Liver (tissue), 8 donors: ENCODE measurements at regions not wholly inside any gene's neighbourhood (a gene's known extent, or its start where the extent isn't known, plus 50 kb on each side); places are given as distances from the start of the nearest gene placed in this dataset.

Experiments used
- DNase-seq: peaks from one replicate; pipeline ENCODE4 v3.0.0-alpha.2; 2017; ENCODE audit warnings: low spot score
- H3K27ac ChIP-seq, 2 donors: one replicate each; pipeline ENCODE4 v1.7.0; 2013; ENCODE audit warnings: inconsistent platforms in 2 of 2, low read length in 2 of 2, control low read depth in 1 of 2, low read depth in 1 of 2, mild to moderate bottlenecking in 1 of 2
- H3K27me3 ChIP-seq, 4 donors: one replicate each; pipeline versions ENCODE4 v1.6.1 to v1.7.0; 2013; ENCODE audit warnings: low read length in 3 of 4, inconsistent platforms in 1 of 4, mild to moderate bottlenecking in 1 of 4, moderate library complexity in 1 of 4; ENCODE audit not compliant: control insufficient read depth in 4 of 4, insufficient read depth in 4 of 4
- H3K36me3 ChIP-seq, 4 donors: one replicate each; pipeline versions ENCODE4 v1.6.1 to v1.7.0; 2013; ENCODE audit warnings: low read length in 3 of 4, mild to moderate bottlenecking in 3 of 4, low read depth in 1 of 4, moderate library complexity in 1 of 4; ENCODE audit not compliant: control insufficient read depth in 4 of 4, insufficient read depth in 3 of 4
- H3K4me1 ChIP-seq, 4 donors: one replicate each; pipeline versions ENCODE4 v1.6.1 to v1.7.0; 2013; ENCODE audit warnings: low read length in 3 of 4, mild to moderate bottlenecking in 3 of 4, moderate library complexity in 1 of 4; ENCODE audit not compliant: control insufficient read depth in 4 of 4, insufficient read depth in 4 of 4
- H3K4me3 ChIP-seq, 3 donors: one replicate each; pipeline versions ENCODE4 v1.6.1 to v1.7.0; 2013; ENCODE audit warnings: low read length in 3 of 3, control low read depth in 1 of 3, low read depth in 1 of 3, mild to moderate bottlenecking in 1 of 3
- H3K9ac ChIP-seq, 2 donors: one replicate each; pipeline ENCODE4 v1.7.0; 2013; ENCODE audit warnings: low read length in 2 of 2, mild to moderate bottlenecking in 2 of 2, moderate library complexity in 2 of 2, control low read depth in 1 of 2, low read depth in 1 of 2
- H3K9me3 ChIP-seq, 4 donors: one replicate each; pipeline versions ENCODE4 v1.6.1 to v1.7.0; 2013; ENCODE audit warnings: low read length in 3 of 4; ENCODE audit not compliant: control insufficient read depth in 4 of 4
- ATF3 ChIP-seq: IDR thresholded peaks from 2 replicates; pipeline ENCODE4 v1.6.1; 2016; ENCODE audit warnings: antibody characterized with exemption
- EGR1 ChIP-seq, 2 donors: IDR thresholded peaks; 2 replicates each; pipeline ENCODE4 v1.6.1; 2016 to 2018; ENCODE audit warnings: antibody characterized with exemption in 2 of 2, low read depth in 2 of 2
- FOXA1 ChIP-seq: IDR thresholded peaks from 2 replicates; pipeline ENCODE4 v1.6.1; 2016; ENCODE audit warnings: antibody characterized with exemption
- FOXA2 ChIP-seq: IDR thresholded peaks from 2 replicates; pipeline ENCODE4 v1.6.1; 2016; ENCODE audit warnings: antibody characterized with exemption
- GABPA ChIP-seq, 2 donors: IDR thresholded peaks in 1 of 2; conservative IDR thresholded peaks in 1 of 2; 2 replicates each; pipeline ENCODE4 v1.6.1; 2016; ENCODE audit warnings: antibody characterized with exemption in 2 of 2, mild to moderate bottlenecking in 1 of 2, moderate library complexity in 1 of 2
- HNF4A ChIP-seq, 2 donors: conservative IDR thresholded peaks; 2 replicates each; pipeline ENCODE4 v1.6.1; 2016; ENCODE audit warnings: antibody characterized with exemption in 2 of 2, mild to moderate bottlenecking in 2 of 2
- HNF4G ChIP-seq: IDR thresholded peaks from 2 replicates; pipeline ENCODE4 v1.6.1; 2016; ENCODE audit warnings: antibody characterized with exemption
- JUND ChIP-seq, 2 donors: IDR thresholded peaks; 2 replicates each; pipeline ENCODE4 v1.6.1; 2016; ENCODE audit warnings: antibody characterized with exemption in 2 of 2
- MAX ChIP-seq: IDR thresholded peaks from 2 replicates; pipeline ENCODE4 v1.6.1; 2016; ENCODE audit warnings: antibody characterized with exemption
- NR2F2 ChIP-seq: IDR thresholded peaks from 2 replicates; pipeline ENCODE4 v1.6.1; 2016; ENCODE audit warnings: antibody characterized with exemption
- RAD21 ChIP-seq, 2 donors: IDR thresholded peaks; 2 replicates each; pipeline ENCODE4 v1.6.1; 2016; ENCODE audit warnings: antibody characterized with exemption in 2 of 2, mild to moderate bottlenecking in 2 of 2
- REST ChIP-seq: IDR thresholded peaks from 2 replicates; pipeline ENCODE4 v1.6.1; 2016; ENCODE audit warnings: antibody characterized with exemption, mild to moderate bottlenecking
- RXRA ChIP-seq, 2 donors: IDR thresholded peaks; 2 replicates each; pipeline ENCODE4 v1.6.1; 2017 to 2018; ENCODE audit warnings: antibody characterized with exemption in 2 of 2, mild to moderate bottlenecking in 1 of 2
- SP1 ChIP-seq: IDR thresholded peaks from 2 replicates; pipeline ENCODE4 v1.6.1; 2018; ENCODE audit warnings: antibody characterized with exemption, mild to moderate bottlenecking
- TAF1 ChIP-seq: conservative IDR thresholded peaks from 2 replicates; pipeline ENCODE4 v1.6.1; 2016; ENCODE audit warnings: antibody characterized with exemption, mild to moderate bottlenecking
- YY1 ChIP-seq: IDR thresholded peaks from 2 replicates; pipeline ENCODE4 v1.6.1; 2016; ENCODE audit warnings: antibody characterized with exemption, mild to moderate bottlenecking
- WGBS: extraction: QIAGEN DNeasy Blood & Tissue Kit; methylation state at CpG from one replicate; pipeline ENCODE4 v1.1.7; 2013; 5-methylcytosine and 5-hydroxymethylcytosine counted together
- TF ChIP-seq, protein P1 (sequence below): IDR thresholded peaks from 2 replicates; pipeline ENCODE4 v1.6.1; 2016; ENCODE audit warnings: antibody characterized with exemption
- TF ChIP-seq, protein P2 (sequence below): fragments of 150-350 bp; IDR thresholded peaks from 2 replicates; pipeline ENCODE4 v1.5.1; 2017; ENCODE audit warnings: improper control_type of control experiment, low read depth, low read length; ENCODE audit not compliant: missing input control
- donor health status: healthy.
- donor health status: healthy.
- donor health status: healthy.
- donor health status: healthy.
- donor health status: healthy.

DNA sequence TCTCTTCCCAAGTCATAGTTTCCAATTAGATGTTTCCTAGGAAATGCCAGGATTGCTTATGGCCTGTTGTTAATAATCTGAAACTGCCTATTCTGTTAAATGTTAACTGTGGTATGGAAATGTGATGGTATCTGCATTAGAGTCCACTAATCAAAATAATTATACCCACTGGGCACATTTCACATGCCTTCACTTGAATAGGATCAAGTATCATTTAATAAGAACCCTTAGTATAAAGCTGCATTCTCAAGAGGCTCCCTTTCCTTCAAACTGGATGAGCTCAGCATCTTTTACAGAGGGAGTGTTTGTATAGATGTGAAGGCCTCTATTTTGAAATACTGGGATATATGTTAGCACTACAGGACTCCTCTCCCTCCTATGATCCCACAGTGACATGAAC lies 477.2 kb upstream of the VRK2 start:
- H3K4me3 ChIP-seq, result no peak overlapping the region
- no peaks in the 10 kb centered on the region for H3K9me3 ChIP-seq
- DNase-seq, result no peak
- no peaks in the 10 kb centered on the region for H3K4me1 ChIP-seq
- H3K27me3 ChIP-seq, result no peaks in the 10 kb centered on the region
- no peak overlapping the region for H3K27ac ChIP-seq
- no peaks in the 10 kb centered on the region for H3K36me3 ChIP-seq
- TF ChIP-seq FOXA2, result no peak
- TF ChIP-seq MAX, result no peak
- TF ChIP-seq GABPA (IDR thresholded peaks at IDR 0.05 in 1 of 2, conservative IDR thresholded peaks at IDR 0.05 in 1 of 2), result no peak
- no peak for TF ChIP-seq FOXA1
- no peak for TF ChIP-seq TAF1
- TF ChIP-seq, protein P1, sequence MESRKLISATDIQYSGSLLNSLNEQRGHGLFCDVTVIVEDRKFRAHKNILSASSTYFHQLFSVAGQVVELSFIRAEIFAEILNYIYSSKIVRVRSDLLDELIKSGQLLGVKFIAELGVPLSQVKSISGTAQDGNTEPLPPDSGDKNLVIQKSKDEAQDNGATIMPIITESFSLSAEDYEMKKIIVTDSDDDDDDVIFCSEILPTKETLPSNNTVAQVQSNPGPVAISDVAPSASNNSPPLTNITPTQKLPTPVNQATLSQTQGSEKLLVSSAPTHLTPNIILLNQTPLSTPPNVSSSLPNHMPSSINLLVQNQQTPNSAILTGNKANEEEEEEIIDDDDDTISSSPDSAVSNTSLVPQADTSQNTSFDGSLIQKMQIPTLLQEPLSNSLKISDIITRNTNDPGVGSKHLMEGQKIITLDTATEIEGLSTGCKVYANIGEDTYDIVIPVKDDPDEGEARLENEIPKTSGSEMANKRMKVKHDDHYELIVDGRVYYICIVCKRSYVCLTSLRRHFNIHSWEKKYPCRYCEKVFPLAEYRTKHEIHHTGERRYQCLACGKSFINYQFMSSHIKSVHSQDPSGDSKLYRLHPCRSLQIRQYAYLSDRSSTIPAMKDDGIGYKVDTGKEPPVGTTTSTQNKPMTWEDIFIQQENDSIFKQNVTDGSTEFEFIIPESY, result no peak
- TF ChIP-seq REST, result no peak
- no peak for TF ChIP-seq EGR1 (IDR thresholded peaks at IDR 0.05; ENCODE audit: low read depth in 2 of 2)
- TF ChIP-seq YY1, result no peak
- no peak for TF ChIP-seq ATF3
- no peak for TF ChIP-seq NR2F2
- H3K9ac ChIP-seq, result no peak overlapping the region

GRCh38 chr2:57570961-57571360 lies 475.6 kb upstream of the VRK2 start:
- DNase-seq, result no peak
- Histone ChIP-seq H3K9ac (no peak overlapping the region), H3K4me3 (no peak overlapping the region), H3K9me3 (no peaks in the 10 kb centered on the region), H3K27me3 (no peaks in the 10 kb centered on the region), H3K36me3 (no peaks in the 10 kb centered on the region), H3K27ac (no peak overlapping the region), H3K4me1 (no peaks in the 10 kb centered on the region)
- TF ChIP-seq ATF3, result no peak
- TF ChIP-seq NR2F2, result no peak
- TF ChIP-seq RAD21 (IDR thresholded peaks at IDR 0.05), result no peak
- no peak for TF ChIP-seq FOXA2
- no peak for TF ChIP-seq REST
- no peak for TF ChIP-seq JUND (IDR thresholded peaks at IDR 0.05)
- TF ChIP-seq HNF4A (conservative IDR thresholded peaks at IDR 0.05), result no peak
- TF ChIP-seq SP1, result no peak
- TF ChIP-seq YY1, result no peak
- no peak for TF ChIP-seq HNF4G
- TF ChIP-seq TAF1, result no peak
- TF ChIP-seq RXRA (IDR thresholded peaks at IDR 0.05), result no peak
- no peak for TF ChIP-seq EGR1 (IDR thresholded peaks at IDR 0.05; ENCODE audit: low read depth in 2 of 2)
- TF ChIP-seq, protein P1, result no peak
- TF ChIP-seq GABPA (IDR thresholded peaks at IDR 0.05 in 1 of 2, conservative IDR thresholded peaks at IDR 0.05 in 1 of 2), result no peak
- no peak for TF ChIP-seq FOXA1
- TF ChIP-seq, protein P2, sequence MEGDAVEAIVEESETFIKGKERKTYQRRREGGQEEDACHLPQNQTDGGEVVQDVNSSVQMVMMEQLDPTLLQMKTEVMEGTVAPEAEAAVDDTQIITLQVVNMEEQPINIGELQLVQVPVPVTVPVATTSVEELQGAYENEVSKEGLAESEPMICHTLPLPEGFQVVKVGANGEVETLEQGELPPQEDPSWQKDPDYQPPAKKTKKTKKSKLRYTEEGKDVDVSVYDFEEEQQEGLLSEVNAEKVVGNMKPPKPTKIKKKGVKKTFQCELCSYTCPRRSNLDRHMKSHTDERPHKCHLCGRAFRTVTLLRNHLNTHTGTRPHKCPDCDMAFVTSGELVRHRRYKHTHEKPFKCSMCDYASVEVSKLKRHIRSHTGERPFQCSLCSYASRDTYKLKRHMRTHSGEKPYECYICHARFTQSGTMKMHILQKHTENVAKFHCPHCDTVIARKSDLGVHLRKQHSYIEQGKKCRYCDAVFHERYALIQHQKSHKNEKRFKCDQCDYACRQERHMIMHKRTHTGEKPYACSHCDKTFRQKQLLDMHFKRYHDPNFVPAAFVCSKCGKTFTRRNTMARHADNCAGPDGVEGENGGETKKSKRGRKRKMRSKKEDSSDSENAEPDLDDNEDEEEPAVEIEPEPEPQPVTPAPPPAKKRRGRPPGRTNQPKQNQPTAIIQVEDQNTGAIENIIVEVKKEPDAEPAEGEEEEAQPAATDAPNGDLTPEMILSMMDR, result no peak
- 94% methylated on average over 2 of the region's 2 CpGs for WGBS
